Trophoblast cell (in vitro differentiated cells and primary cell): ENCODE measurements at regions not wholly inside any gene's neighbourhood (a gene's known extent, or its start where the extent isn't known, plus 50 kb on each side); places are given as distances from the start of the nearest gene placed in this dataset.

Experiments used
- DNase-seq, 2 donors: peaks; one replicate each; pipeline ENCODE4 v3.0.0-alpha.2; 2016
- H2AFZ ChIP-seq: 2 replicates; pipeline ENCODE4 v1.6.1; 2013; ENCODE audit warnings: low read length, moderate library complexity, mild to moderate bottlenecking; ENCODE audit not compliant: insufficient read depth, poor library complexity
- H2AK5ac ChIP-seq: 2 replicates; pipeline ENCODE4 v1.6.1; 2013; ENCODE audit warnings: mild to moderate bottlenecking, low read length
- H2BK120ac ChIP-seq: 2 replicates; pipeline ENCODE4 v1.6.1; 2013; ENCODE audit warnings: low read length, mild to moderate bottlenecking, moderate library complexity; ENCODE audit not compliant: insufficient read depth, poor library complexity
- H2BK12ac ChIP-seq: 2 replicates; pipeline ENCODE4 v1.6.1; 2013; ENCODE audit warnings: mild to moderate bottlenecking, low read length, moderate library complexity
- H2BK5ac ChIP-seq: 2 replicates; pipeline ENCODE4 v1.6.1; 2013; ENCODE audit warnings: low read length, low read depth, moderate library complexity, mild to moderate bottlenecking; ENCODE audit not compliant: poor library complexity
- H3K14ac ChIP-seq: 2 replicates; pipeline ENCODE4 v1.6.1; 2013; ENCODE audit warnings: mild to moderate bottlenecking, low read length
- H3K18ac ChIP-seq: 2 replicates; pipeline ENCODE4 v1.6.1; 2013; ENCODE audit warnings: mild to moderate bottlenecking, low read length
- H3K23ac ChIP-seq: 2 replicates; pipeline ENCODE4 v1.6.1; 2013; ENCODE audit warnings: low read length
- H3K27ac ChIP-seq: 2 replicates; pipeline ENCODE4 v1.5.1; 2013; ENCODE audit warnings: low read depth, mild to moderate bottlenecking, inconsistent platforms, low read length, moderate library complexity
- H3K27me3 ChIP-seq: 2 replicates; pipeline ENCODE4 v1.6.1; 2013; ENCODE audit warnings: inconsistent platforms, mild to moderate bottlenecking, low read length, moderate library complexity; ENCODE audit not compliant: insufficient read depth
- H3K36me3 ChIP-seq, 2 experiments: 1 replicate in 1 of 2; 2 replicates in 1 of 2; pipeline ENCODE4 v1.6.1; 2013; ENCODE audit warnings: low read length in 2 of 2, mild to moderate bottlenecking in 2 of 2, moderate library complexity in 1 of 2; ENCODE audit not compliant: insufficient read depth in 2 of 2, control insufficient read depth in 1 of 2
- H3K4ac ChIP-seq: 2 replicates; pipeline ENCODE4 v1.6.1; 2013; ENCODE audit warnings: low read depth, mild to moderate bottlenecking, low read length, moderate library complexity
- H3K4me1 ChIP-seq, 2 experiments: 1 replicate in 1 of 2; 2 replicates in 1 of 2; pipeline ENCODE4 v1.6.1; 2013; ENCODE audit warnings: low read length in 2 of 2, mild to moderate bottlenecking in 2 of 2, moderate library complexity in 1 of 2; ENCODE audit not compliant: insufficient read depth in 2 of 2, control insufficient read depth in 1 of 2
- H3K4me2 ChIP-seq: 2 replicates; pipeline ENCODE4 v1.6.1; 2013; ENCODE audit warnings: inconsistent platforms, mild to moderate bottlenecking, low read length, moderate library complexity
- H3K4me3 ChIP-seq: 2 replicates; pipeline ENCODE4 v1.5.1; 2013; ENCODE audit warnings: mild to moderate bottlenecking, low read depth, low read length, inconsistent platforms
- H3K79me1 ChIP-seq: one replicate; pipeline ENCODE4 v1.6.1; 2013; ENCODE audit warnings: low read length
- H3K79me2 ChIP-seq: 2 replicates; pipeline ENCODE4 v1.6.1; 2013; ENCODE audit warnings: low read length, mild to moderate bottlenecking; ENCODE audit not compliant: control insufficient read depth, insufficient read depth, poor library complexity
- H3K9ac ChIP-seq: 2 replicates; pipeline ENCODE4 v1.6.1; 2013; ENCODE audit warnings: mild to moderate bottlenecking, low read length
- H3K9me3 ChIP-seq: 2 replicates; pipeline ENCODE4 v1.6.1; 2013; ENCODE audit warnings: low read depth, mild to moderate bottlenecking, control low read depth, inconsistent platforms, low read length; ENCODE audit not compliant: insufficient read depth
- H4K12ac ChIP-seq: 2 replicates; pipeline ENCODE4 v1.6.1; 2013; ENCODE audit warnings: low read depth, mild to moderate bottlenecking, low read length, moderate library complexity
- H4K8ac ChIP-seq: 2 replicates; pipeline ENCODE4 v1.6.1; 2013; ENCODE audit warnings: low read depth, mild to moderate bottlenecking, low read length, moderate library complexity
- H4K91ac ChIP-seq: one replicate; pipeline ENCODE4 v1.6.1; 2013; ENCODE audit warnings: low read depth, mild to moderate bottlenecking, low read length, moderate library complexity
- WGBS: extraction: QIAGEN DNeasy Blood & Tissue Kit; methylation state at CpG from one replicate; pipeline ENCODE4 v1.1.7; 2013; ENCODE audit warnings: missing lambda C conversion rate; ENCODE audit not compliant: insufficient read length, insufficient coverage; ENCODE audit errors: extremely low coverage; 5-methylcytosine and 5-hydroxymethylcytosine counted together

- H3K23ac ChIP-seq, result no peak overlapping the region
- H3K27me3 ChIP-seq, result no peaks in the 10 kb centered on the region
- no peak overlapping the region for H3K9ac ChIP-seq
- H4K12ac ChIP-seq, result no peak overlapping the region
- WGBS, result no CpG with 5 or more reads among the region's 2 CpGs
- no peak overlapping the region for H3K18ac ChIP-seq
- H2BK12ac ChIP-seq, result no peak overlapping the region
- no peaks in the 10 kb centered on the region for H3K79me2 ChIP-seq
- no peaks in the 10 kb centered on the region for H3K36me3 ChIP-seq
- H3K4me2 ChIP-seq, result no peak overlapping the region
- no peaks in the 10 kb centered on the region for H3K9me3 ChIP-seq
- H3K27ac ChIP-seq, result no peak overlapping the region
- H2BK5ac ChIP-seq, result no peak overlapping the region
- no peak overlapping the region for H3K4ac ChIP-seq
- H4K8ac ChIP-seq, result no peak overlapping the region
- DNase-seq, result no peak
- no peaks in the 10 kb centered on the region for H3K79me1 ChIP-seq
- H3K14ac ChIP-seq, result no peak overlapping the region
- H4K91ac ChIP-seq, result no peak overlapping the region
- H3K4me3 ChIP-seq, result no peak overlapping the region
- no peak overlapping the region for H2BK120ac ChIP-seq
- H3K4me1 ChIP-seq, result no peaks in the 10 kb centered on the region
- no peak overlapping the region for H2AK5ac ChIP-seq
- H2AFZ ChIP-seq, result no peak overlapping the region
Observed at GRCh38 chr5:44719856-44720255, 88.9 kb upstream of the MRPS30 start.

- H3K27ac ChIP-seq, result no peak overlapping the region
- no peak overlapping the region for H3K4me2 ChIP-seq
- H4K12ac ChIP-seq, result no peak overlapping the region
- no peak overlapping the region for H3K23ac ChIP-seq
- H2BK120ac ChIP-seq, result no peak overlapping the region
- no peak overlapping the region for H3K4me3 ChIP-seq
- H2BK12ac ChIP-seq, result no peak overlapping the region
- no peaks in the 10 kb centered on the region for H3K79me2 ChIP-seq
- H3K4ac ChIP-seq, result no peak overlapping the region
- no peaks in the 10 kb centered on the region for H3K9me3 ChIP-seq
- no peak overlapping the region for H2AK5ac ChIP-seq
- H2AFZ ChIP-seq, result no peak overlapping the region
- H2BK5ac ChIP-seq, result no peak overlapping the region
- no peak overlapping the region for H4K91ac ChIP-seq
- H3K79me1 ChIP-seq, result no peaks in the 10 kb centered on the region
- H3K9ac ChIP-seq, result no peak overlapping the region
- no peak overlapping the region for H3K18ac ChIP-seq
- no peak for DNase-seq
- H3K36me3 ChIP-seq, result no peaks in the 10 kb centered on the region
- H3K4me1 ChIP-seq, result no peaks in the 10 kb centered on the region
- WGBS, result no CpG with 5 or more reads among the region's 3 CpGs
- no peak overlapping the region for H3K14ac ChIP-seq
- no peaks in the 10 kb centered on the region for H3K27me3 ChIP-seq
- H4K8ac ChIP-seq, result no peak overlapping the region
Observed at GRCh38 chr5:44714871-44715561, 93.7 kb upstream of the MRPS30 start.

- no CpG with 5 or more reads among the region's 3 CpGs for WGBS
- H4K12ac ChIP-seq, result no peak overlapping the region
- no peak overlapping the region for H3K4me2 ChIP-seq
Observed at GRCh38 chr5:44713446-44713845, 95.3 kb upstream of the MRPS30 start.

GRCh38 chr5:44711901-44712300 is 96.8 kb upstream of the MRPS30 start:
- no peaks in the 10 kb centered on the region for H3K79me2 ChIP-seq
- no peak overlapping the region for H4K8ac ChIP-seq
- H3K27ac ChIP-seq, result no peak overlapping the region
- H2BK120ac ChIP-seq, result no peak overlapping the region
- no peak overlapping the region for H3K4ac ChIP-seq
- no peak overlapping the region for H3K14ac ChIP-seq
- H3K27me3 ChIP-seq, result no peaks in the 10 kb centered on the region
- H3K36me3 ChIP-seq, result no peaks in the 10 kb centered on the region
- no peak overlapping the region for H2AFZ ChIP-seq
- no peak overlapping the region for H3K18ac ChIP-seq
- no peaks in the 10 kb centered on the region for H3K79me1 ChIP-seq
- WGBS, result no CpG with 5 or more reads among the region's 1 CpG
- DNase-seq, result no peak
- H4K91ac ChIP-seq, result no peak overlapping the region
- H2BK5ac ChIP-seq, result no peak overlapping the region
- H3K4me3 ChIP-seq, result no peak overlapping the region
- H3K23ac ChIP-seq, result no peak overlapping the region
- no peak overlapping the region for H3K9ac ChIP-seq
- H3K4me2 ChIP-seq, result no peak overlapping the region
- H2BK12ac ChIP-seq, result no peak overlapping the region
- H3K4me1 ChIP-seq, result no peaks in the 10 kb centered on the region
- no peak overlapping the region for H2AK5ac ChIP-seq
- no peak overlapping the region for H4K12ac ChIP-seq
- H3K9me3 ChIP-seq, result peaks cover 2% of the 10 kb centered on the region

More at GRCh38 chr5:44713446-44713845, 95.3 kb upstream of the MRPS30 start:
- Histone ChIP-seq H2BK120ac (no peak overlapping the region), H4K8ac (no peak overlapping the region), H3K36me3 (no peaks in the 10 kb centered on the region), H3K4ac (no peak overlapping the region), H2AK5ac (no peak overlapping the region), H2BK12ac (no peak overlapping the region), H3K27ac (no peak overlapping the region), H3K18ac (no peak overlapping the region), H3K27me3 (no peaks in the 10 kb centered on the region), H2BK5ac (no peak overlapping the region), H3K9ac (no peak overlapping the region), H3K79me1 (no peaks in the 10 kb centered on the region), H4K91ac (no peak overlapping the region), H3K4me3 (no peak overlapping the region), H3K9me3 (no peaks in the 10 kb centered on the region), H3K23ac (no peak overlapping the region), H2AFZ (no peak overlapping the region), H3K4me1 (no peaks in the 10 kb centered on the region), H3K14ac (no peak overlapping the region), H3K79me2 (no peaks in the 10 kb centered on the region)
- no peak for DNase-seq
